ENCODE measurements at regions not wholly inside any gene's neighbourhood (a gene's known extent, or its start where the extent isn't known, plus 50 kb on each side); places are given as distances from the start of the nearest gene placed in this dataset.

GRCh38 chr11:116055064-116055463 is 550.8 kb upstream of the CADM1 start:
- Mint-ChIP-seq H3K27ac (ENCODE audit: unreplicated experiment) (no peak overlapping the region), H3K27me3 (ENCODE audit: low read depth) (peaks cover 59% of the 10 kb centered on the region), H3K36me3 (ENCODE audit: low read depth) (no peaks in the 10 kb centered on the region), H3K9me3 (no peaks in the 10 kb centered on the region), H3K4me3 (no peak overlapping the region), H3K4me1 (peaks cover 31% of the 10 kb centered on the region)
- DNase-seq (ENCODE audit: low read depth, low spot score): no peak
- TF ChIP-seq CTCF (conservative IDR thresholded peaks at IDR 0.05): no peak

GRCh38 chr11:116053548-116053919 is 549.3 kb upstream of the CADM1 start:
- no peaks in the 10 kb centered on the region for H3K9me3 Mint-ChIP-seq
- peak overlapping the region; percentile 8 for H3K4me3 Mint-ChIP-seq
- no peak overlapping the region for H3K27ac Mint-ChIP-seq (ENCODE audit: unreplicated experiment)
- no peak for DNase-seq (ENCODE audit: low read depth, low spot score)
- no peaks in the 10 kb centered on the region for H3K36me3 Mint-ChIP-seq (ENCODE audit: low read depth)
- no peak for TF ChIP-seq CTCF (conservative IDR thresholded peaks at IDR 0.05)
- peaks cover 34% of the 10 kb centered on the region for H3K4me1 Mint-ChIP-seq
- peaks cover 72% of the 10 kb centered on the region for H3K27me3 Mint-ChIP-seq (ENCODE audit: low read depth)

GRCh38 chr11:116052603-116053547 is 548.7 kb upstream of the CADM1 start:
- Mint-ChIP-seq H3K27ac (ENCODE audit: unreplicated experiment) (no peak overlapping the region), H3K27me3 (ENCODE audit: low read depth) (peaks cover 75% of the 10 kb centered on the region), H3K9me3 (no peaks in the 10 kb centered on the region), H3K4me3 (peak overlapping the region; percentile 8), H3K36me3 (ENCODE audit: low read depth) (no peaks in the 10 kb centered on the region), H3K4me1 (peaks cover 34% of the 10 kb centered on the region)
- DNase-seq (ENCODE audit: low read depth, low spot score): no peak
- TF ChIP-seq CTCF (conservative IDR thresholded peaks at IDR 0.05): no peak

- Mint-ChIP-seq H3K9me3 (no peaks in the 10 kb centered on the region), H3K27me3 (ENCODE audit: low read depth) (peaks cover 72% of the 10 kb centered on the region), H3K27ac (ENCODE audit: unreplicated experiment) (no peak overlapping the region), H3K4me3 (no peak overlapping the region), H3K36me3 (ENCODE audit: low read depth) (no peaks in the 10 kb centered on the region), H3K4me1 (peaks cover 34% of the 10 kb centered on the region)
- no peak for DNase-seq (ENCODE audit: low read depth, low spot score)
- TF ChIP-seq CTCF (conservative IDR thresholded peaks at IDR 0.05): no peak
Observed at GRCh38 chr11:116051494-116051893, 547.3 kb upstream of the CADM1 start.

GRCh38 chr11:116049383-116049782 is 545.2 kb upstream of the CADM1 start:
- Mint-ChIP-seq H3K9me3 (no peaks in the 10 kb centered on the region), H3K4me3 (no peak overlapping the region), H3K27ac (ENCODE audit: unreplicated experiment) (no peak overlapping the region), H3K36me3 (ENCODE audit: low read depth) (no peaks in the 10 kb centered on the region), H3K27me3 (ENCODE audit: low read depth) (peaks cover 64% of the 10 kb centered on the region), H3K4me1 (peaks cover 42% of the 10 kb centered on the region)
- TF ChIP-seq CTCF (conservative IDR thresholded peaks at IDR 0.05): no peak
- no peak for DNase-seq (ENCODE audit: low read depth, low spot score)
